IMR-90 (cell line): ENCODE measurements at regions not wholly inside any gene's neighbourhood (a gene's known extent, or its start where the extent isn't known, plus 50 kb on each side); places are given as distances from the start of the nearest gene placed in this dataset.

Experiments used
- ATAC-seq: fragments of 200-7000 bp; cut with Tn5 transposase; 2 replicates; pipeline ENCODE4 v1.9.1; 2020; ENCODE audit warnings: low read depth, mild to moderate bottlenecking, moderate library complexity
- BruUV-seq: library from RNA; stranded (reverse); fragments of 400-500 nt; replicated peaks from 2 replicates; lab custom pipeline; 2021; lab: Mats Ljungman, UMichigan
- CTCF ChIA-PET: fragments of 300-600 bp; formaldehyde crosslinking; extraction: SDS; loops from one replicate; lab custom pipeline; 2021; ENCODE audit warnings: antibody characterized with exemption; lab: Yijun Ruan, JAX
- POLR2A ChIA-PET: fragments of 300-600 bp; sonication (Branson Sonifier 250); formaldehyde crosslinking; loops from one replicate; lab custom pipeline; 2022; ENCODE audit warnings: antibody characterized with exemption; ENCODE audit not compliant: unreplicated experiment; lab: Charles Lee
- DNase-seq: peaks from one replicate; pipeline ENCODE4 v3.0.0; 2013
- H2AFZ ChIP-seq: replicated peaks from 2 replicates; pipeline ENCODE3; 2013; ENCODE audit warnings: low read length, mild to moderate bottlenecking; ENCODE audit not compliant: poor library complexity
- H2AK5ac ChIP-seq: 2 replicates; pipeline ENCODE4 v1.6.1; 2013; ENCODE audit warnings: low read depth, low read length, inconsistent platforms
- H2AK9ac ChIP-seq: replicated peaks from 2 replicates; pipeline ENCODE3; 2013; ENCODE audit warnings: mild to moderate bottlenecking, low read depth, low read length, moderate library complexity; ENCODE audit not compliant: poor library complexity
- H2BK120ac ChIP-seq: 2 replicates; pipeline ENCODE4 v1.6.1; 2013; ENCODE audit warnings: low read depth, low read length, inconsistent platforms
- H2BK15ac ChIP-seq: 3 replicates; pipeline ENCODE4 v1.6.1; 2013; ENCODE audit warnings: low read depth, low read length, inconsistent platforms
- H2BK20ac ChIP-seq: 2 replicates; pipeline ENCODE4 v1.6.1; 2013; ENCODE audit warnings: low read depth, mild to moderate bottlenecking, inconsistent platforms, low read length, moderate library complexity
- H2BK5ac ChIP-seq: 2 replicates; pipeline ENCODE4 v1.6.1; 2013; ENCODE audit warnings: mild to moderate bottlenecking, low read depth, low read length, inconsistent platforms; ENCODE audit not compliant: poor library complexity, severe bottlenecking
- H3K14ac ChIP-seq: replicated peaks from 2 replicates; pipeline ENCODE4 v1.6.1; 2013; ENCODE audit warnings: low read depth, low read length, inconsistent platforms
- H3K18ac ChIP-seq: 2 replicates; pipeline ENCODE4 v1.6.1; 2013; ENCODE audit warnings: low read depth, low read length, control low read depth
- H3K23ac ChIP-seq: 2 replicates; pipeline ENCODE4 v1.6.1; 2013; ENCODE audit warnings: low read depth, low read length, inconsistent platforms
- H3K27ac ChIP-seq: 2 replicates; pipeline ENCODE4 v1.5.1; 2013; ENCODE audit warnings: mild to moderate bottlenecking, control low read depth, low read length; ENCODE audit not compliant: insufficient read depth
- H3K27me3 ChIP-seq: 2 replicates; pipeline ENCODE4 v1.6.1; 2013; ENCODE audit warnings: low read length; ENCODE audit not compliant: control insufficient read depth, insufficient read depth
- H3K36me3 ChIP-seq: 2 replicates; pipeline ENCODE4 v1.6.1; 2013; ENCODE audit warnings: low read length, mixed read lengths; ENCODE audit not compliant: control insufficient read depth, insufficient read depth
- H3K4ac ChIP-seq: 2 replicates; pipeline ENCODE4 v1.6.1; 2013; ENCODE audit warnings: low read depth, low read length, inconsistent platforms
- H3K4me1 ChIP-seq: 2 replicates; pipeline ENCODE4 v1.6.1; 2013; ENCODE audit warnings: low read length, mixed read lengths; ENCODE audit not compliant: control insufficient read depth, insufficient read depth
- H3K4me2 ChIP-seq: 2 replicates; pipeline ENCODE4 v1.6.1; 2013; ENCODE audit warnings: low read depth, mild to moderate bottlenecking, control low read depth, low read length, moderate library complexity
- H3K4me3 ChIP-seq: 2 replicates; pipeline ENCODE4 v1.5.1; 2013; ENCODE audit warnings: low read depth, mild to moderate bottlenecking, control low read depth, low read length, moderate library complexity; ENCODE audit not compliant: insufficient read depth
- H3K56ac ChIP-seq: 2 replicates; pipeline ENCODE4 v1.6.1; 2013; ENCODE audit warnings: low read length, inconsistent platforms; ENCODE audit not compliant: insufficient read depth; ENCODE audit errors: extremely low read depth
- H3K79me1 ChIP-seq, 2 experiments: 2 replicates each; pipeline ENCODE4 v1.6.1; 2013; ENCODE audit warnings: low read length in 2 of 2, inconsistent platforms in 1 of 2, low read depth in 1 of 2
- H3K9ac ChIP-seq: 2 replicates; pipeline ENCODE4 v1.6.1; 2013; ENCODE audit warnings: low read depth, low read length, control low read depth
- H3K9me1 ChIP-seq: 2 replicates; pipeline ENCODE4 v1.6.1; 2013; ENCODE audit warnings: low read length, inconsistent platforms; ENCODE audit not compliant: insufficient read depth
- H3K9me3 ChIP-seq: 2 replicates; pipeline ENCODE4 v1.6.1; 2013; ENCODE audit warnings: low read length; ENCODE audit not compliant: control insufficient read depth, insufficient read depth
- H4K20me1 ChIP-seq: 2 replicates; pipeline ENCODE4 v1.6.1; 2013; ENCODE audit warnings: low read length, inconsistent platforms; ENCODE audit not compliant: insufficient read depth
- H4K5ac ChIP-seq: 2 replicates; pipeline ENCODE4 v1.6.1; 2013; ENCODE audit warnings: mild to moderate bottlenecking, low read depth, low read length, control low read depth
- H4K8ac ChIP-seq, 2 experiments: 2 replicates each; pipeline ENCODE4 v1.6.1; 2013; ENCODE audit warnings: low read depth in 2 of 2, low read length in 2 of 2, control low read depth in 1 of 2, inconsistent platforms in 1 of 2
- H4K91ac ChIP-seq: 2 replicates; pipeline ENCODE4 v1.6.1; 2013; ENCODE audit warnings: low read depth, low read length, inconsistent platforms; ENCODE audit not compliant: insufficient read depth
- BHLHE40 ChIP-seq: fragments of 150-350 bp; IDR thresholded peaks from 2 replicates; pipeline ENCODE4 v1.6.1; 2016; ENCODE audit warnings: mild to moderate bottlenecking, low read depth, low read length
- CEBPB ChIP-seq: IDR thresholded peaks from 2 replicates; pipeline ENCODE4 v1.6.1; 2012; ENCODE audit warnings: low read depth, low read length, improper control_type of control experiment
- CHD1 ChIP-seq: IDR thresholded peaks from 2 replicates; pipeline ENCODE4 v1.6.1; 2012; ENCODE audit warnings: low read depth, low read length, improper control_type of control experiment
- MAFK ChIP-seq: IDR thresholded peaks from 2 replicates; pipeline ENCODE4 v1.6.1; 2012; ENCODE audit warnings: low read depth, low read length, improper control_type of control experiment
- MAZ ChIP-seq: IDR thresholded peaks from 2 replicates; pipeline ENCODE4 v1.6.1; 2012; ENCODE audit warnings: low read depth, mild to moderate bottlenecking, low read length, improper control_type of control experiment, moderate library complexity, borderline replicate concordance
- MXI1 ChIP-seq: IDR thresholded peaks from 2 replicates; pipeline ENCODE4 v1.6.1; 2012; ENCODE audit warnings: low read depth, mild to moderate bottlenecking, low read length, moderate library complexity, borderline replicate concordance
- POLR2A ChIP-seq: IDR thresholded peaks from 2 replicates; pipeline ENCODE4 v1.6.1; 2012; ENCODE audit warnings: mild to moderate bottlenecking, low read depth, low read length
- RCOR1 ChIP-seq: IDR thresholded peaks from 2 replicates; pipeline ENCODE4 v1.6.1; 2012; ENCODE audit warnings: mild to moderate bottlenecking, low read length, improper control_type of control experiment; ENCODE audit not compliant: insufficient replicate concordance
- RFX5 ChIP-seq: IDR thresholded peaks from 2 replicates; pipeline ENCODE4 v1.8.0; 2012; ENCODE audit warnings: low read depth, mild to moderate bottlenecking, low read length, moderate library complexity
- SMC3 ChIP-seq: fragments of 150-350 bp; IDR thresholded peaks from 2 replicates; pipeline ENCODE4 v1.6.1; 2016; ENCODE audit warnings: low read depth, mild to moderate bottlenecking, antibody characterized with exemption, low read length, moderate library complexity
- WGBS, 2 experiments: methylation state at CpG; one replicate each; pipeline versions ENCODE4 v1.1.5 to v1.1.7; 2013; ENCODE audit warnings: missing lambda C conversion rate in 2 of 2; ENCODE audit not compliant: insufficient read length in 1 of 2; ENCODE audit errors: extremely low coverage in 2 of 2; 5-methylcytosine and 5-hydroxymethylcytosine counted together
- dilution Hi-C: fragments of 300-500 bp; cut with HindIII; formaldehyde crosslinking; loops from one replicate; pipeline ENCODE4 v1.14.3; 2018; ENCODE audit warnings: low sequenced_read_pairs; ENCODE audit not compliant: unreplicated experiment
- in situ Hi-C: fragments of 300-500 bp; cut with MboI; formaldehyde crosslinking; loops from 3 replicates; pipeline ENCODE4 v1.14.3; 2019; ENCODE audit warnings: low sequenced_read_pairs, inconsistent platforms, mixed read lengths
- intact Hi-C: fragments of 100-400 bp; cut with micrococcal nuclease; formaldehyde crosslinking; loops from 2 replicates; pipeline ENCODE4 v1.10.0; 2022
- TF ChIP-seq, protein P1 (sequence below): conservative IDR thresholded peaks from 2 replicates; pipeline ENCODE4 v1.5.1; 2012; ENCODE audit warnings: mild to moderate bottlenecking, low read depth, low read length, improper control_type of control experiment
- TF ChIP-seq, protein P2 (sequence below): fragments of 150-350 bp; IDR thresholded peaks from 2 replicates; pipeline ENCODE4 v1.6.1; 2017; ENCODE audit warnings: mild to moderate bottlenecking, antibody characterized with exemption, low read length, low read depth

DNA sequence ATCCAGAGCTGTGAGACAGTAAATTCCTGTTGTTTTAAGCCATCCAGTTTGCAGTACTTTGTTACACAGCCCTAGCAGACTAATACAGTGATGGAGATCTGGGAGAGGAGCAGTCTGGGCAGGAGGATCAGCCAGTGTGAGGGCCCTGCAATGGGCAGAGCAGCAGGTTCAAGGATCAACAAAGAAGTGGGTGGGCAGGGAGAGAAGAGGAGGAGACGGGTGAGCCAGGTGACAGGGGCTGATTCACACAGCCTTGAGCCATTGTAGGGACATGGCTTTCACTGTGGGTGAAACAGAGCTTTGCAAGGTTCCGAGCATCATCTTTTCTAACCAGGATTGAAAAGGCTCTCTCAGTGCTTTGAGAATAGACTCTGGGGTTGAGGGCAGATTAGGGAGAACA is 88.2 kb upstream of the MVB12B start:
- H2BK20ac ChIP-seq = no peak overlapping the region
- H4K5ac ChIP-seq = no peak overlapping the region
- intact Hi-C loops (no loop called here), in situ Hi-C loops (loop anchor here (25.0 kb wide), 1 partner anchor 676 kb away; no protein-coding TSS in a partner anchor), dilution Hi-C loops (no loop called here)
- no peak overlapping the region for H3K4me3 ChIP-seq
- no peak overlapping the region for H3K56ac ChIP-seq
- H3K27ac ChIP-seq = no peak overlapping the region
- ChIA-PET CTCF (no interaction called here), POLR2A (no interaction called here)
- H4K8ac ChIP-seq = no peak overlapping the region
- H3K9ac ChIP-seq = no peak overlapping the region
- no peak overlapping the region for H3K14ac ChIP-seq
- peaks cover 12% of the 10 kb centered on the region for H3K27me3 ChIP-seq
- H3K4me2 ChIP-seq = no peak overlapping the region
- H2AK9ac ChIP-seq = no peak overlapping the region
- no TSS peak for BruUV-seq
- H3K18ac ChIP-seq = no peak overlapping the region
- no peaks in the 10 kb centered on the region for H3K4me1 ChIP-seq
- H2AK5ac ChIP-seq = no peak overlapping the region
- no peaks in the 10 kb centered on the region for H3K9me1 ChIP-seq
- H4K91ac ChIP-seq = no peak overlapping the region
- H2BK120ac ChIP-seq = no peak overlapping the region
- H2AFZ ChIP-seq = no peak overlapping the region
- DNase-seq (no peak), ATAC-seq (no peak)
- no peak for TF ChIP-seq RFX5
- TF ChIP-seq BHLHE40 = no peak
- no peak for TF ChIP-seq CHD1
- TF ChIP-seq, protein P1, sequence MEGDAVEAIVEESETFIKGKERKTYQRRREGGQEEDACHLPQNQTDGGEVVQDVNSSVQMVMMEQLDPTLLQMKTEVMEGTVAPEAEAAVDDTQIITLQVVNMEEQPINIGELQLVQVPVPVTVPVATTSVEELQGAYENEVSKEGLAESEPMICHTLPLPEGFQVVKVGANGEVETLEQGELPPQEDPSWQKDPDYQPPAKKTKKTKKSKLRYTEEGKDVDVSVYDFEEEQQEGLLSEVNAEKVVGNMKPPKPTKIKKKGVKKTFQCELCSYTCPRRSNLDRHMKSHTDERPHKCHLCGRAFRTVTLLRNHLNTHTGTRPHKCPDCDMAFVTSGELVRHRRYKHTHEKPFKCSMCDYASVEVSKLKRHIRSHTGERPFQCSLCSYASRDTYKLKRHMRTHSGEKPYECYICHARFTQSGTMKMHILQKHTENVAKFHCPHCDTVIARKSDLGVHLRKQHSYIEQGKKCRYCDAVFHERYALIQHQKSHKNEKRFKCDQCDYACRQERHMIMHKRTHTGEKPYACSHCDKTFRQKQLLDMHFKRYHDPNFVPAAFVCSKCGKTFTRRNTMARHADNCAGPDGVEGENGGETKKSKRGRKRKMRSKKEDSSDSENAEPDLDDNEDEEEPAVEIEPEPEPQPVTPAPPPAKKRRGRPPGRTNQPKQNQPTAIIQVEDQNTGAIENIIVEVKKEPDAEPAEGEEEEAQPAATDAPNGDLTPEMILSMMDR = no peak
- TF ChIP-seq, protein P2, sequence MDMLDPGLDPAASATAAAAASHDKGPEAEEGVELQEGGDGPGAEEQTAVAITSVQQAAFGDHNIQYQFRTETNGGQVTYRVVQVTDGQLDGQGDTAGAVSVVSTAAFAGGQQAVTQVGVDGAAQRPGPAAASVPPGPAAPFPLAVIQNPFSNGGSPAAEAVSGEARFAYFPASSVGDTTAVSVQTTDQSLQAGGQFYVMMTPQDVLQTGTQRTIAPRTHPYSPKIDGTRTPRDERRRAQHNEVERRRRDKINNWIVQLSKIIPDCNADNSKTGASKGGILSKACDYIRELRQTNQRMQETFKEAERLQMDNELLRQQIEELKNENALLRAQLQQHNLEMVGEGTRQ = no peak
- no peak for TF ChIP-seq MXI1
- no peak for TF ChIP-seq POLR2A
- TF ChIP-seq CEBPB = no peak
- no peak for TF ChIP-seq MAZ
- TF ChIP-seq MAFK = no peak
- no peak for TF ChIP-seq RCOR1
- TF ChIP-seq SMC3 = no peak
- WGBS, 2 experiments = no CpG with 5 or more reads among the region's 2 CpGs
- no peak overlapping the region for H2BK15ac ChIP-seq
- no peaks in the 10 kb centered on the region for H4K20me1 ChIP-seq
- no peak overlapping the region for H2BK5ac ChIP-seq
- H3K79me1 ChIP-seq = no peaks in the 10 kb centered on the region
- H3K9me3 ChIP-seq = no peaks in the 10 kb centered on the region
- H3K4ac ChIP-seq = no peak overlapping the region
- H3K23ac ChIP-seq = no peak overlapping the region
- no peaks in the 10 kb centered on the region for H3K36me3 ChIP-seq
